Thoracic aorta (tissue), 2 donors: ENCODE measurements at regions not wholly inside any gene's neighbourhood (a gene's known extent, or its start where the extent isn't known, plus 50 kb on each side); places are given as distances from the start of the nearest gene placed in this dataset.

Source experiments
- ATAC-seq: fragments of 150-250 bp; one replicate; pipeline ENCODE4 v1.8.0; 2017; ENCODE audit warnings: low read depth; ENCODE audit not compliant: insufficient number of reproducible peaks, low FRiP score
- DNase-seq: peaks from one replicate; pipeline ENCODE4 v3.0.0-alpha.2; 2020; ENCODE audit warnings: low spot score
- H3K27ac ChIP-seq, 2 donors: fragments of 200-600 bp; sonication (generic); 1 replicate in 1 of 2; 2 replicates in 1 of 2; pipeline ENCODE4 v1.5.1; 2016; ENCODE audit warnings: mild to moderate bottlenecking in 2 of 2, moderate library complexity in 2 of 2
- H3K27me3 ChIP-seq: fragments of 200-600 bp; sonication (generic); replicated peaks from 2 replicates; pipeline ENCODE4 v1.6.0; 2016; ENCODE audit warnings: mild to moderate bottlenecking; ENCODE audit not compliant: insufficient read depth
- H3K36me3 ChIP-seq: fragments of 200-600 bp; sonication (generic); one replicate; pipeline ENCODE4 v1.5.1; 2016
- H3K4me1 ChIP-seq, 2 donors: fragments of 200-600 bp; sonication (generic); 1 replicate in 1 of 2; 2 replicates in 1 of 2; pipeline versions ENCODE4 v1.5.1 to v1.6.0; 2016; ENCODE audit warnings: low read depth in 2 of 2, mild to moderate bottlenecking in 1 of 2; ENCODE audit not compliant: control insufficient read depth in 1 of 2
- H3K4me3 ChIP-seq: fragments of 200-600 bp; sonication (generic); 2 replicates; pipeline ENCODE4 v1.5.1; 2016; ENCODE audit warnings: mild to moderate bottlenecking
- H3K9me3 ChIP-seq: fragments of 200-600 bp; sonication (generic); 2 replicates; pipeline ENCODE4 v1.5.1; 2016
- CTCF ChIP-seq: fragments of 200-600 bp; sonication (generic); IDR thresholded peaks from one replicate; pipeline ENCODE4 v1.5.1; 2019; ENCODE audit warnings: antibody characterized with exemption

- Histone ChIP-seq H3K36me3 (no peaks in the 10 kb centered on the region), H3K27me3 (no peaks in the 10 kb centered on the region), H3K4me3 (no peak overlapping the region), H3K4me1 (peaks cover 0 to 10% of the 10 kb centered on the region in 2 donors), H3K9me3 (no peaks in the 10 kb centered on the region), H3K27ac (no peak overlapping the region)
- ATAC-seq (no peak), DNase-seq (no peak)
- TF ChIP-seq CTCF = no peak
These were observed 158.3 kb upstream of the PITX1 start for GRCh38 chr5:135192351-135192750.

- Histone ChIP-seq H3K9me3 (no peaks in the 10 kb centered on the region), H3K36me3 (no peaks in the 10 kb centered on the region), H3K27me3 (no peaks in the 10 kb centered on the region), H3K4me1 (peaks cover 0 to 10% of the 10 kb centered on the region in 2 donors), H3K4me3 (peak overlapping the region; percentile 67), H3K27ac (no peak overlapping the region)
- no peak for DNase-seq
- TF ChIP-seq CTCF = peak; percentile 89
- peak; percentile 85 for ATAC-seq
These were observed 157.2 kb upstream of the PITX1 start for GRCh38 chr5:135191084-135191826.

GRCh38 chr5:135190416-135191083 is 156.5 kb upstream of the PITX1 start:
- ATAC-seq (no peak), DNase-seq (no peak)
- peaks cover 0 to 10% of the 10 kb centered on the region in 2 donors for H3K4me1 ChIP-seq
- H3K27ac ChIP-seq = no peak overlapping the region
- TF ChIP-seq CTCF = no peak
- no peaks in the 10 kb centered on the region for H3K36me3 ChIP-seq
- H3K27me3 ChIP-seq = no peaks in the 10 kb centered on the region
- H3K4me3 ChIP-seq = peak overlapping the region; percentile 67
- H3K9me3 ChIP-seq = no peaks in the 10 kb centered on the region

GRCh38 chr5:135189024-135189423 is 155.0 kb upstream of the PITX1 start:
- Histone ChIP-seq H3K27ac (no peak overlapping the region), H3K4me3 (no peak overlapping the region), H3K27me3 (no peaks in the 10 kb centered on the region), H3K36me3 (no peaks in the 10 kb centered on the region), H3K4me1 (peaks cover 0 to 10% of the 10 kb centered on the region in 2 donors), H3K9me3 (no peaks in the 10 kb centered on the region)
- TF ChIP-seq CTCF = no peak
- DNase-seq (no peak), ATAC-seq (no peak)

- no peaks in the 10 kb centered on the region for H3K27me3 ChIP-seq
- H3K36me3 ChIP-seq = no peaks in the 10 kb centered on the region
- ATAC-seq (no peak), DNase-seq (no peak)
- H3K4me1 ChIP-seq = peaks cover 0 to 10% of the 10 kb centered on the region in 2 donors
- no peak for TF ChIP-seq CTCF
- no peak overlapping the region for H3K4me3 ChIP-seq
- H3K9me3 ChIP-seq = no peaks in the 10 kb centered on the region
- no peak overlapping the region for H3K27ac ChIP-seq
These were observed 154.3 kb upstream of the PITX1 start for GRCh38 chr5:135188233-135188914.
